ENCODE measurements at regions not wholly inside any gene's neighbourhood (a gene's known extent, or its start where the extent isn't known, plus 50 kb on each side); places are given as distances from the start of the nearest gene placed in this dataset.

DNA sequence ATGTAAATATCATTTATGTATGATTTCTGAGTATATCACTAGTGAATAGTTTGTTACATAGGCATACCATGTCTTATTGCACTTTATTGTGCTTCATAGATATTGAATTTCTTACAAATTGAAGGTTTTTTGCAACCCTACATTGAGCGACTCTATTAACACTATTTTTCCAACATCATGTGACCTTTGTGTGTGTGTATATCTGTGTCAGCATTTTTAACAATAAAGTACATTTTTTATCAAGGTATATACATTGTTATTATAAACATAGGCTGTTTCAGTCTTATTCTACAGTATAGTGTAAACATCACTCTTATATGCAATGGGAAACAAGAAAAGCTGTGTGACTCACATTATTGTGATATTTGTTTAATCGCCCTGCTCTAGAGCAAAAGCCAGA is 1944.9 kb downstream of the TP53TG3F start:
- no peak overlapping the region for H3K27ac ChIP-seq (ENCODE audit: low read depth, low read length, poor library complexity, severe bottlenecking)
- no peaks in the 10 kb centered on the region for H3K9me3 ChIP-seq (ENCODE audit: low read length)
- no peak overlapping the region for H3K9ac ChIP-seq (ENCODE audit: low read length)
- no peaks in the 10 kb centered on the region for H4K20me1 ChIP-seq (ENCODE audit: insufficient read depth, low read length)
- H3K4me1 ChIP-seq (ENCODE audit: insufficient read depth, low read length, severe bottlenecking) = no peaks in the 10 kb centered on the region
- H3K79me2 ChIP-seq (ENCODE audit: insufficient read depth, low read length) = no peaks in the 10 kb centered on the region
- H3F3A ChIP-seq (ENCODE audit: insufficient read depth, low read length) = no peaks in the 10 kb centered on the region
- H3K27me3 ChIP-seq (ENCODE audit: insufficient read depth, low read length) = no peaks in the 10 kb centered on the region
- no peak overlapping the region for H2AFZ ChIP-seq (ENCODE audit: low read length)
- TF ChIP-seq, protein P1, sequence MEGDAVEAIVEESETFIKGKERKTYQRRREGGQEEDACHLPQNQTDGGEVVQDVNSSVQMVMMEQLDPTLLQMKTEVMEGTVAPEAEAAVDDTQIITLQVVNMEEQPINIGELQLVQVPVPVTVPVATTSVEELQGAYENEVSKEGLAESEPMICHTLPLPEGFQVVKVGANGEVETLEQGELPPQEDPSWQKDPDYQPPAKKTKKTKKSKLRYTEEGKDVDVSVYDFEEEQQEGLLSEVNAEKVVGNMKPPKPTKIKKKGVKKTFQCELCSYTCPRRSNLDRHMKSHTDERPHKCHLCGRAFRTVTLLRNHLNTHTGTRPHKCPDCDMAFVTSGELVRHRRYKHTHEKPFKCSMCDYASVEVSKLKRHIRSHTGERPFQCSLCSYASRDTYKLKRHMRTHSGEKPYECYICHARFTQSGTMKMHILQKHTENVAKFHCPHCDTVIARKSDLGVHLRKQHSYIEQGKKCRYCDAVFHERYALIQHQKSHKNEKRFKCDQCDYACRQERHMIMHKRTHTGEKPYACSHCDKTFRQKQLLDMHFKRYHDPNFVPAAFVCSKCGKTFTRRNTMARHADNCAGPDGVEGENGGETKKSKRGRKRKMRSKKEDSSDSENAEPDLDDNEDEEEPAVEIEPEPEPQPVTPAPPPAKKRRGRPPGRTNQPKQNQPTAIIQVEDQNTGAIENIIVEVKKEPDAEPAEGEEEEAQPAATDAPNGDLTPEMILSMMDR (IDR thresholded peaks at IDR 0.05; ENCODE audit: low read length) = no peak
- no peak for TF ChIP-seq EZH2 (IDR thresholded peaks at IDR 0.05; ENCODE audit: borderline replicate concordance, low read length)
- no peak overlapping the region for H3K4me3 ChIP-seq (ENCODE audit: low read depth, low read length, poor library complexity, severe bottlenecking)
- H3K9me2 ChIP-seq (ENCODE audit: low read depth, low read length) = no peaks in the 10 kb centered on the region
- no peak overlapping the region for H3K4me2 ChIP-seq (ENCODE audit: low read length)
- H3K36me3 ChIP-seq (ENCODE audit: insufficient read depth, low read length) = no peaks in the 10 kb centered on the region

DNA sequence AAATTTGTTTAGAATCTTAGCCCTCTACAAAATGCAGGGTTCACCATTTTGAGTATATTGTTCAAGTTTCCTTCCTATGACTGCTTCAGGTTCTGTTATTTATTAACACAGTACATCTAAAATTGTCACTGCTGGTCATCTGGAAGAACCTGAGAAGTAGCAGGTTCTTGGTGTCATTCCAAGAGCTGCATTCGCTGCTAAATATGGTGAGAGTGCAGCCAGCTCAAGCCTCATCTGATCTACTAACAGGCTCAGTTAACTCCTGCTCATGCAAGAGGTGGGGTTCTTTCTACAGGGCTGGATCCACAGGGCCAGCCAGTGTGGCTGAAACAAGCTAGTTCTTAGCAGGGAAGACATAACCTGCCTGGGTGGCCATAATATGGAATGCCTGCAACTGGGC is 1946.1 kb downstream of the TP53TG3F start:
- Histone ChIP-seq H3K4me3 (ENCODE audit: low read depth, low read length, poor library complexity, severe bottlenecking) (no peak overlapping the region), H2AFZ (ENCODE audit: low read length) (no peak overlapping the region), H3K36me3 (ENCODE audit: insufficient read depth, low read length) (no peaks in the 10 kb centered on the region), H3K27ac (ENCODE audit: low read depth, low read length, poor library complexity, severe bottlenecking) (no peak overlapping the region), H3K9me2 (ENCODE audit: low read depth, low read length) (no peaks in the 10 kb centered on the region), H3K9ac (ENCODE audit: low read length) (no peak overlapping the region), H4K20me1 (ENCODE audit: insufficient read depth, low read length) (no peaks in the 10 kb centered on the region), H3K9me3 (ENCODE audit: low read length) (no peaks in the 10 kb centered on the region), H3K4me2 (ENCODE audit: low read length) (no peak overlapping the region), H3K4me1 (ENCODE audit: insufficient read depth, low read length, severe bottlenecking) (no peaks in the 10 kb centered on the region), H3K79me2 (ENCODE audit: insufficient read depth, low read length) (no peaks in the 10 kb centered on the region), H3F3A (ENCODE audit: insufficient read depth, low read length) (no peaks in the 10 kb centered on the region), H3K27me3 (ENCODE audit: insufficient read depth, low read length) (no peaks in the 10 kb centered on the region)
- no peak for TF ChIP-seq EZH2 (IDR thresholded peaks at IDR 0.05; ENCODE audit: borderline replicate concordance, low read length)
- TF ChIP-seq, protein P1 (IDR thresholded peaks at IDR 0.05; ENCODE audit: low read length) = no peak

DNA sequence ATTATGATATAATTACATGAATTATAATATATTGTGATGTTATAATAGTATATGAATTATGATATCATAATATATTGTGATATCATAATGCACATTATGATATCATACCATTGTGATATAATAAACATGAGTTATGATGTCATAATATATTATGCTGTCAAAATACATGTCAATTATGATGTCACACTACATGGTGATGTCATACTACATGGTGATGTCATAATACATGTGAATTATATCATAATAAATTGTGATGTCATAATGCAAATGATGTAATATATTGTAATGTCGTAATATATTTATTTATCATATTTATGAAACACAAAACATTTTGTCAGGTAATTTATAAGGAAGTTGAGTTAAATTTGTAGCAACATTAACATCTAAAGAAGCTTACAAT is 1950.1 kb downstream of the TP53TG3F start:
- Histone ChIP-seq H3K9me2 (ENCODE audit: low read depth, low read length) (no peaks in the 10 kb centered on the region), H3K4me1 (ENCODE audit: insufficient read depth, low read length, severe bottlenecking) (no peaks in the 10 kb centered on the region), H3F3A (ENCODE audit: insufficient read depth, low read length) (no peaks in the 10 kb centered on the region), H4K20me1 (ENCODE audit: insufficient read depth, low read length) (no peaks in the 10 kb centered on the region), H3K4me3 (ENCODE audit: low read depth, low read length, poor library complexity, severe bottlenecking) (no peak overlapping the region), H3K27me3 (ENCODE audit: insufficient read depth, low read length) (no peaks in the 10 kb centered on the region), H3K9ac (ENCODE audit: low read length) (no peak overlapping the region), H3K79me2 (ENCODE audit: insufficient read depth, low read length) (no peaks in the 10 kb centered on the region), H3K9me3 (ENCODE audit: low read length) (no peaks in the 10 kb centered on the region), H2AFZ (ENCODE audit: low read length) (no peak overlapping the region), H3K4me2 (ENCODE audit: low read length) (no peak overlapping the region), H3K27ac (ENCODE audit: low read depth, low read length, poor library complexity, severe bottlenecking) (no peak overlapping the region), H3K36me3 (ENCODE audit: insufficient read depth, low read length) (no peaks in the 10 kb centered on the region)
- no peak for TF ChIP-seq EZH2 (IDR thresholded peaks at IDR 0.05; ENCODE audit: borderline replicate concordance, low read length)
- TF ChIP-seq, protein P1 (IDR thresholded peaks at IDR 0.05; ENCODE audit: low read length) = no peak

Data from OCI-LY1 (cell line).